Loucy (cell line): ENCODE measurements at regions not wholly inside any gene's neighbourhood (a gene's known extent, or its start where the extent isn't known, plus 50 kb on each side); places are given as distances from the start of the nearest gene placed in this dataset.

Experiments
- H2AFZ ChIP-seq: fragments of 200-600 bp; sonication (generic); 2 replicates; pipeline ENCODE4 v1.6.0; 2016; ENCODE audit warnings: antibody characterized with exemption, mild to moderate bottlenecking, low read length, moderate library complexity
- H3F3A ChIP-seq: fragments of 200-600 bp; 2 replicates; pipeline ENCODE4 v1.6.0; 2016; ENCODE audit warnings: antibody characterized with exemption, low read depth, mild to moderate bottlenecking
- H3K27me3 ChIP-seq: fragments of 200-600 bp; sonication (generic); 2 replicates; pipeline ENCODE4 v1.6.1; 2014; ENCODE audit warnings: low read length, mild to moderate bottlenecking; ENCODE audit not compliant: insufficient read depth, poor library complexity, severe bottlenecking
- H3K36me3 ChIP-seq: fragments of 200-600 bp; sonication (generic); 2 replicates; pipeline ENCODE4 v1.6.1; 2016; ENCODE audit warnings: low read length; ENCODE audit not compliant: insufficient read depth
- H3K4me1 ChIP-seq: fragments of 200-600 bp; sonication (generic); 2 replicates; pipeline ENCODE4 v1.5.1; 2014; ENCODE audit warnings: low read length, mild to moderate bottlenecking; ENCODE audit not compliant: insufficient read depth, poor library complexity, severe bottlenecking
- H3K4me2 ChIP-seq: fragments of 200-600 bp; sonication (generic); 2 replicates; pipeline ENCODE4 v1.6.0; 2014; ENCODE audit warnings: antibody characterized with exemption, low read length, low read depth, mild to moderate bottlenecking; ENCODE audit not compliant: poor library complexity, severe bottlenecking
- H3K4me3 ChIP-seq: fragments of 200-600 bp; sonication (generic); 2 replicates; pipeline ENCODE4 v1.5.1; 2014; ENCODE audit warnings: low read length, mild to moderate bottlenecking, mixed read lengths; ENCODE audit not compliant: poor library complexity, severe bottlenecking
- H3K79me2 ChIP-seq: fragments of 200-600 bp; sonication (generic); 2 replicates; pipeline ENCODE4 v1.6.1; 2014; ENCODE audit warnings: low read length; ENCODE audit not compliant: insufficient read depth
- H3K9ac ChIP-seq: fragments of 200-600 bp; sonication (generic); 2 replicates; pipeline ENCODE4 v1.6.0; 2014; ENCODE audit warnings: mild to moderate bottlenecking, low read depth, low read length, moderate library complexity; ENCODE audit not compliant: poor library complexity, severe bottlenecking
- H3K9me2 ChIP-seq: fragments of 200-600 bp; sonication (generic); replicated peaks from 2 replicates; pipeline ENCODE4 v1.6.1; 2016; ENCODE audit warnings: low read depth, low read length, mixed read lengths
- H3K9me3 ChIP-seq: fragments of 200-600 bp; sonication (generic); 2 replicates; pipeline ENCODE4 v1.6.1; 2014; ENCODE audit warnings: mild to moderate bottlenecking, antibody characterized with exemption, low read length, low read depth; ENCODE audit not compliant: insufficient read depth
- H4K20me1 ChIP-seq: fragments of 200-600 bp; sonication (generic); 2 replicates; pipeline ENCODE4 v1.6.0; 2014; ENCODE audit warnings: antibody characterized with exemption, low read length, mild to moderate bottlenecking; ENCODE audit not compliant: insufficient read depth, poor library complexity, severe bottlenecking
- CTCF ChIP-seq: fragments of 200-600 bp; sonication (generic); conservative IDR thresholded peaks from 2 replicates; pipeline ENCODE4 v1.5.1; 2014; ENCODE audit warnings: mild to moderate bottlenecking, antibody characterized with exemption, low read length
- EZH2phosphoT487 ChIP-seq: fragments of 200-600 bp; IDR thresholded peaks from 2 replicates; pipeline ENCODE4 v1.6.1; 2018; ENCODE audit warnings: antibody characterized with exemption, mild to moderate bottlenecking, moderate library complexity, borderline replicate concordance

- Histone ChIP-seq H2AFZ (peak overlapping the region; percentile 9; the same call in 1 of the 2 replicates), H3K9ac (no peak overlapping the region), H3K9me2 (no peaks in the 10 kb centered on the region), H4K20me1 (no peaks in the 10 kb centered on the region), H3K4me2 (no peak overlapping the region), H3K36me3 (no peaks in the 10 kb centered on the region), H3K4me1 (peaks cover 42% of the 10 kb centered on the region), H3K4me3 (no peak overlapping the region), H3K79me2 (no peaks in the 10 kb centered on the region), H3F3A (0 out of 2 replicates have a peak, but pooled peaks cover 8% of the 10 kb centered on the region), H3K9me3 (no peaks in the 10 kb centered on the region), H3K27me3 (no peaks in the 10 kb centered on the region)
- TF ChIP-seq EZH2phosphoT487: no peak
- TF ChIP-seq CTCF: no peak
These were observed 50.8 kb upstream of the IFRD1 start for GRCh38 chr7:112399501-112399900.

DNA sequence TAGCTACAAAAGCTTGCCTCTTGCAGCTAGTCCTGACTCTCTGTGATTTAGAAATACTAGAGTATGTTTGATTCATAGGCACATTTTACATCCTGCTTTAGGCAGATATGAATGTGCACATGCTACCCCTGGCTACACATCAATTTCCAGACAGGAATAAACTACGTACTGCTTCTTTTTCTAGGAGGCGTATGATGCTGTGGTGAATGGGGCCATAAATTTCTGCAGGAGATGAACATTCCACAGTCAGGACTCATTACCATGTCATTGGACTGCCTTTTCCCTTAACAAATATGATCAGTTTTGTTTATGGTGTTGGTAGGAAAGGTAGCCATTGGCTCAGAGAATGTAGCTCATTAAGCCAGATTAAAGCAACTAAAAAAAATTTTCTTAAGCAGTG is 50.1 kb upstream of the IFRD1 start:
- H3K36me3 ChIP-seq: no peaks in the 10 kb centered on the region
- 0 out of 2 replicates have a peak, but pooled peaks cover 8% of the 10 kb centered on the region for H3F3A ChIP-seq
- H3K79me2 ChIP-seq: no peaks in the 10 kb centered on the region
- H2AFZ ChIP-seq: no peak overlapping the region
- H3K4me1 ChIP-seq: peaks cover 47% of the 10 kb centered on the region
- H3K4me2 ChIP-seq: no peak overlapping the region
- H3K9me2 ChIP-seq: no peaks in the 10 kb centered on the region
- TF ChIP-seq EZH2phosphoT487 (no peak), CTCF (no peak)
- no peaks in the 10 kb centered on the region for H3K9me3 ChIP-seq
- no peaks in the 10 kb centered on the region for H4K20me1 ChIP-seq
- H3K9ac ChIP-seq: no peak overlapping the region
- no peak overlapping the region for H3K4me3 ChIP-seq
- no peaks in the 10 kb centered on the region for H3K27me3 ChIP-seq
